Endothelial cell (in vitro differentiated cells): ENCODE measurements at regions not wholly inside any gene's neighbourhood (a gene's known extent, or its start where the extent isn't known, plus 50 kb on each side); places are given as distances from the start of the nearest gene placed in this dataset.

Source experiments
- DNase-seq: peaks from one replicate; pipeline ENCODE4 v3.0.0; 2021; ENCODE audit warnings: low spot score
- H3K27ac Mint-ChIP-seq: one replicate; pipeline ENCODE4 v1.8.0; 2021; ENCODE audit warnings: mixed read lengths, inconsistent platforms; ENCODE audit not compliant: unreplicated experiment
- H3K27me3 Mint-ChIP-seq: one replicate; pipeline ENCODE4 v1.8.0; 2021; ENCODE audit warnings: mild to moderate bottlenecking, moderate library complexity, mixed read lengths, inconsistent platforms; ENCODE audit not compliant: unreplicated experiment
- H3K36me3 Mint-ChIP-seq: one replicate; pipeline ENCODE4 v1.8.0; 2021; ENCODE audit warnings: mild to moderate bottlenecking, low read depth, mixed read lengths, inconsistent platforms; ENCODE audit not compliant: unreplicated experiment
- H3K4me1 Mint-ChIP-seq: one replicate; pipeline ENCODE4 v1.8.0; 2021; ENCODE audit warnings: mild to moderate bottlenecking, mixed read lengths, inconsistent platforms; ENCODE audit not compliant: unreplicated experiment
- H3K4me3 Mint-ChIP-seq: one replicate; pipeline ENCODE4 v1.8.0; 2021; ENCODE audit warnings: mild to moderate bottlenecking, mixed read lengths, inconsistent platforms; ENCODE audit not compliant: unreplicated experiment
- H3K9me3 Mint-ChIP-seq: one replicate; pipeline ENCODE4 v1.8.0; 2021; ENCODE audit warnings: mixed read lengths, inconsistent platforms; ENCODE audit not compliant: unreplicated experiment
- CTCF ChIP-seq: fragments of 200-600 bp; sonication (generic); IDR thresholded peaks from one replicate; pipeline ENCODE4 v1.5.0; 2021; ENCODE audit warnings: antibody characterized with exemption; ENCODE audit not compliant: unreplicated experiment

- DNase-seq: no peak
- Mint-ChIP-seq H3K4me3 (no peak overlapping the region), H3K27ac (no peak overlapping the region), H3K4me1 (peaks cover 2% of the 10 kb centered on the region), H3K27me3 (no peaks in the 10 kb centered on the region), H3K9me3 (no peaks in the 10 kb centered on the region), H3K36me3 (no peaks in the 10 kb centered on the region)
- no peak for TF ChIP-seq CTCF
Measured at GRCh38 chr15:81886591-81886990, 159.2 kb downstream of the MEX3B start.

- Mint-ChIP-seq H3K27ac (no peak overlapping the region), H3K4me1 (peaks cover 2% of the 10 kb centered on the region), H3K27me3 (no peaks in the 10 kb centered on the region), H3K4me3 (no peak overlapping the region), H3K9me3 (no peaks in the 10 kb centered on the region), H3K36me3 (no peaks in the 10 kb centered on the region)
- DNase-seq: no peak
- TF ChIP-seq CTCF: no peak
Measured at GRCh38 chr15:81886080-81886479, 159.7 kb downstream of the MEX3B start.

- H3K9me3 Mint-ChIP-seq: no peaks in the 10 kb centered on the region
- no peaks in the 10 kb centered on the region for H3K36me3 Mint-ChIP-seq
Measured at GRCh38 chr15:81885135-81885534, 160.7 kb downstream of the MEX3B start.

GRCh38 chr15:81882504-81882903, 163.3 kb downstream of the MEX3B start:
- Mint-ChIP-seq H3K27me3 (no peaks in the 10 kb centered on the region), H3K36me3 (peaks cover 2% of the 10 kb centered on the region), H3K4me1 (peaks cover 2% of the 10 kb centered on the region), H3K4me3 (no peak overlapping the region), H3K9me3 (no peaks in the 10 kb centered on the region), H3K27ac (no peak overlapping the region)
- DNase-seq: no peak
- TF ChIP-seq CTCF: no peak

More at GRCh38 chr15:81885135-81885534, 160.7 kb downstream of the MEX3B start:
- Mint-ChIP-seq H3K4me1 (peaks cover 2% of the 10 kb centered on the region), H3K4me3 (no peak overlapping the region), H3K27ac (no peak overlapping the region), H3K27me3 (no peaks in the 10 kb centered on the region)
- DNase-seq: no peak
- TF ChIP-seq CTCF: no peak

- DNase-seq: no peak
- no peak overlapping the region for H3K4me3 Mint-ChIP-seq
- H3K4me1 Mint-ChIP-seq: peaks cover 2% of the 10 kb centered on the region
- H3K9me3 Mint-ChIP-seq: no peaks in the 10 kb centered on the region
- H3K27ac Mint-ChIP-seq: no peak overlapping the region
- H3K27me3 Mint-ChIP-seq: no peaks in the 10 kb centered on the region
- TF ChIP-seq CTCF: no peak
- peaks cover 3% of the 10 kb centered on the region for H3K36me3 Mint-ChIP-seq
Measured at GRCh38 chr15:81880833-81881232, 165.0 kb downstream of the MEX3B start.
